Tibial nerve (tissue), 4 donors: ENCODE measurements at regions not wholly inside any gene's neighbourhood (a gene's known extent, or its start where the extent isn't known, plus 50 kb on each side); places are given as distances from the start of the nearest gene placed in this dataset.

ENCODE experiments used
- CTCF ChIP-seq, 5 experiments: fragments of 200-600 bp in 3 of 5; fragments of 450-650 bp in 2 of 5; sonication (generic) in 3 of 5; IDR thresholded peaks; one replicate each; pipeline ENCODE4 v1.5.1; 2016 to 2019; ENCODE audit warnings: antibody characterized with exemption in 5 of 5, mild to moderate bottlenecking in 3 of 5, moderate library complexity in 2 of 5
- EP300 ChIP-seq, 2 donors: sonication (generic); formaldehyde crosslinking; IDR thresholded peaks; one replicate each; pipeline ENCODE4 v1.6.1; 2017; ENCODE audit warnings: antibody characterized with exemption in 2 of 2, mild to moderate bottlenecking in 1 of 2
- POLR2A ChIP-seq, 2 donors: fragments of 450-650 bp; IDR thresholded peaks; one replicate each; pipeline ENCODE4 v1.6.1; 2017; ENCODE audit warnings: antibody characterized with exemption in 2 of 2, mild to moderate bottlenecking in 2 of 2, moderate library complexity in 2 of 2

GRCh38 chr3:14303336-14304100, 98.9 kb upstream of the SLC6A6 start:
- TF ChIP-seq CTCF (IDR thresholded peaks at IDR 0.05) (no peak), POLR2A (IDR thresholded peaks at IDR 0.05) (no peak), EP300 (IDR thresholded peaks at IDR 0.05) (no peak)
